Endothelial cell of umbilical vein (primary cell): ENCODE measurements at regions not wholly inside any gene's neighbourhood (a gene's known extent, or its start where the extent isn't known, plus 50 kb on each side); places are given as distances from the start of the nearest gene placed in this dataset.

Experiments used
- BruUV-seq: library from RNA; stranded (reverse); fragments of 400-500 nt; replicated peaks from 2 replicates; lab custom pipeline; 2021; lab: Mats Ljungman, UMichigan
- CTCF ChIA-PET: fragments of 300-600, 350-600 bp; sonication (Branson Sonifier 250); formaldehyde crosslinking; loops from one replicate; lab custom pipeline; 2021; ENCODE audit warnings: antibody characterized with exemption, inconsistent platforms; lab: Charles Lee
- POLR2A ChIA-PET: fragments of 300-600, 350-600 bp; sonication (Branson Sonifier 250); formaldehyde crosslinking; loops from one replicate; lab custom pipeline; 2021; ENCODE audit warnings: antibody characterized with exemption, inconsistent platforms; lab: Charles Lee
- DNase-seq: peaks from one replicate; pipeline ENCODE4 v3.0.0-alpha.2; 2011; ENCODE audit warnings: low read depth, low spot score
- FAIRE-seq: peaks from 2 replicates; lab custom pipeline; 2011; peaks lifted over from hg19 to GRCh38; lab: Jason Lieb, UNC
- H2AFZ ChIP-seq: 2 replicates; pipeline ENCODE4 v1.6.0; 2012; ENCODE audit warnings: low read depth, low read length, control low read depth, inconsistent platforms
- H3K27ac ChIP-seq: 2 replicates; pipeline ENCODE4 v1.5.1; 2011; ENCODE audit warnings: low read depth, mild to moderate bottlenecking, control low read depth, low read length, moderate library complexity; ENCODE audit not compliant: insufficient read depth
- H3K27me3 ChIP-seq, 2 experiments: 2 replicates each; pipeline versions ENCODE4 v1.6.0 to v1.6.1; 2011; ENCODE audit warnings: low read length in 2 of 2, mixed read lengths in 1 of 2; ENCODE audit not compliant: control insufficient read depth in 2 of 2, insufficient read depth in 2 of 2
- H3K36me3 ChIP-seq, 2 experiments: 2 replicates in 1 of 2; 3 replicates in 1 of 2; pipeline ENCODE4 v1.5.1; 2011; ENCODE audit warnings: low read length in 2 of 2, mild to moderate bottlenecking in 1 of 2, moderate library complexity in 1 of 2; ENCODE audit not compliant: control insufficient read depth in 2 of 2, insufficient read depth in 2 of 2; ENCODE audit errors: extremely low read depth in 1 of 2
- H3K4me1 ChIP-seq: 3 replicates; pipeline ENCODE4 v1.5.1; 2011; ENCODE audit warnings: mild to moderate bottlenecking, low read length; ENCODE audit not compliant: control insufficient read depth, insufficient read depth; ENCODE audit errors: extremely low read depth
- H3K4me2 ChIP-seq: 2 replicates; pipeline ENCODE4 v1.6.1; 2011; ENCODE audit warnings: low read length, control low read depth, mixed read lengths; ENCODE audit not compliant: insufficient read depth
- H3K4me3 ChIP-seq, 3 experiments: fragments of 200-600 bp in 1 of 3; sonication (generic), shearing (Covaris generic) in 1 of 3; replicated peaks in 1 of 3; 2 replicates each; pipeline ENCODE4 v1.5.1; 2011 to 2016; ENCODE audit warnings: control low read depth in 3 of 3, low read length in 3 of 3, mild to moderate bottlenecking in 2 of 3, inconsistent platforms in 1 of 3, low read depth in 1 of 3, moderate library complexity in 1 of 3; ENCODE audit not compliant: insufficient read depth in 1 of 3
- H3K79me2 ChIP-seq: 2 replicates; pipeline ENCODE4 v1.6.0; 2012; ENCODE audit warnings: low read length, inconsistent platforms; ENCODE audit not compliant: control insufficient read depth, insufficient read depth
- H3K9ac ChIP-seq: replicated peaks from 2 replicates; pipeline ENCODE3; 2011; ENCODE audit warnings: low read length, control low read depth; ENCODE audit not compliant: insufficient read depth; ENCODE audit errors: extremely low read depth
- H3K9me1 ChIP-seq: replicated peaks from 3 replicates; pipeline ENCODE4 v1.6.0; 2011; ENCODE audit warnings: mild to moderate bottlenecking, low read length; ENCODE audit not compliant: control insufficient read depth, insufficient read depth; ENCODE audit errors: extremely low read depth
- H3K9me3 ChIP-seq: replicated peaks from 2 replicates; pipeline ENCODE4 v1.5.1; 2012; ENCODE audit warnings: low read length, inconsistent platforms; ENCODE audit not compliant: control insufficient read depth, insufficient read depth
- H4K20me1 ChIP-seq: replicated peaks from 2 replicates; pipeline ENCODE3; 2011; ENCODE audit warnings: mild to moderate bottlenecking, low read length; ENCODE audit not compliant: control insufficient read depth, insufficient read depth; ENCODE audit errors: extremely low read depth
- EZH2 ChIP-seq: IDR thresholded peaks from 2 replicates; pipeline ENCODE4 v1.6.1; 2012; ENCODE audit warnings: borderline replicate concordance, low read depth, mild to moderate bottlenecking, moderate library complexity, low read length, inconsistent platforms; ENCODE audit not compliant: severe bottlenecking
- FOS ChIP-seq: IDR thresholded peaks from 2 replicates; pipeline ENCODE4 v1.6.1; 2011; ENCODE audit warnings: mild to moderate bottlenecking, low read length, moderate library complexity, borderline replicate concordance; ENCODE audit not compliant: insufficient read depth
- GATA2 ChIP-seq: IDR thresholded peaks from 2 replicates; pipeline ENCODE4 v1.7.0; 2011; ENCODE audit warnings: low read depth, mild to moderate bottlenecking, moderate library complexity, mixed read lengths, low read length; ENCODE audit not compliant: insufficient read length, insufficient read depth
- MYC ChIP-seq: IDR thresholded peaks from one replicate; pipeline ENCODE4 v1.6.1; 2011; ENCODE audit warnings: mild to moderate bottlenecking, low read depth, low read length
- POLR2AphosphoS5 ChIP-seq: IDR thresholded peaks from 2 replicates; pipeline ENCODE4 v1.6.1; 2012; ENCODE audit warnings: low read depth, mild to moderate bottlenecking, control low read depth, low read length, moderate library complexity; ENCODE audit not compliant: insufficient read depth
- dilution Hi-C: fragments of 300-500 bp; cut with MboI; formaldehyde crosslinking; loops from one replicate; pipeline ENCODE4 v1.15.0; 2019; ENCODE audit warnings: low sequenced_read_pairs; ENCODE audit not compliant: extremely low pct_ligation_motif_present
- intact Hi-C: fragments of 100-400 bp; cut with micrococcal nuclease; formaldehyde crosslinking; loops from one replicate; pipeline ENCODE4 v1.10.0; 2022
- TF ChIP-seq, protein P1 (sequence below): IDR thresholded peaks from 2 replicates; pipeline ENCODE4 v1.6.1; 2011; ENCODE audit not compliant: insufficient read depth, insufficient read length
- TF ChIP-seq, protein P2 (sequence below), 2 donors: IDR thresholded peaks; 1 replicate in 1 of 2; 2 replicates in 1 of 2; pipeline ENCODE4 v1.5.1; 2011; ENCODE audit warnings: low read length in 2 of 2, mild to moderate bottlenecking in 2 of 2, moderate library complexity in 2 of 2, control low read depth in 1 of 2, inconsistent platforms in 1 of 2, low read depth in 1 of 2; ENCODE audit not compliant: insufficient read depth in 1 of 2; ENCODE audit errors: extremely low read depth in 1 of 2

DNA sequence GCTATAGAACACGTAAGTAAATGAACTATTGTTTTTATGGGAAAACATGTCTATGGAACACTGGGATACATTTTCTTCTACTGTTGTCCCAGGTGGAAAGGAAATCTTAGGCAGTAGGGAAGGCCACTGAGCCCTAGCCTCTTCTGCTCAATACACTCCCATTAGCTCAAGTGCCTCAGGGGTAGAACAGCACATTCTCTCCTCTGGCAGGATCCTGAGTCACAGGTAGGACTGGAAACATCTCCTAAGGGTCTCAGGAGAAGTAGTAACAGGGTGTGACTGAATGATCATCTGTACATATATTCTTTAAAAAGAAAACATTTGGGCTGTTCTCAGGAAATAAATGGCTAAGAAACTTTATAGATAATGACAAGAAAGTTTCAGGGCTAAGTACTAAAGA is 175.6 kb upstream of the ESRRG start:
- CTCF ChIA-PET = no interaction called here
- no peaks in the 10 kb centered on the region for H3K36me3 ChIP-seq
- FAIRE-seq = no peak
- H3K4me3 ChIP-seq = no peak overlapping the region
- DNase-seq = no peak
- no TSS peak for BruUV-seq
- intact Hi-C loops (no loop called here), dilution Hi-C loops (no loop called here)
- TF ChIP-seq FOS (no peak), EZH2 (no peak), MYC (no peak)
- TF ChIP-seq, protein P1, sequence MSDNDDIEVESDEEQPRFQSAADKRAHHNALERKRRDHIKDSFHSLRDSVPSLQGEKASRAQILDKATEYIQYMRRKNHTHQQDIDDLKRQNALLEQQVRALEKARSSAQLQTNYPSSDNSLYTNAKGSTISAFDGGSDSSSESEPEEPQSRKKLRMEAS = no peak
- TF ChIP-seq, protein P2, sequence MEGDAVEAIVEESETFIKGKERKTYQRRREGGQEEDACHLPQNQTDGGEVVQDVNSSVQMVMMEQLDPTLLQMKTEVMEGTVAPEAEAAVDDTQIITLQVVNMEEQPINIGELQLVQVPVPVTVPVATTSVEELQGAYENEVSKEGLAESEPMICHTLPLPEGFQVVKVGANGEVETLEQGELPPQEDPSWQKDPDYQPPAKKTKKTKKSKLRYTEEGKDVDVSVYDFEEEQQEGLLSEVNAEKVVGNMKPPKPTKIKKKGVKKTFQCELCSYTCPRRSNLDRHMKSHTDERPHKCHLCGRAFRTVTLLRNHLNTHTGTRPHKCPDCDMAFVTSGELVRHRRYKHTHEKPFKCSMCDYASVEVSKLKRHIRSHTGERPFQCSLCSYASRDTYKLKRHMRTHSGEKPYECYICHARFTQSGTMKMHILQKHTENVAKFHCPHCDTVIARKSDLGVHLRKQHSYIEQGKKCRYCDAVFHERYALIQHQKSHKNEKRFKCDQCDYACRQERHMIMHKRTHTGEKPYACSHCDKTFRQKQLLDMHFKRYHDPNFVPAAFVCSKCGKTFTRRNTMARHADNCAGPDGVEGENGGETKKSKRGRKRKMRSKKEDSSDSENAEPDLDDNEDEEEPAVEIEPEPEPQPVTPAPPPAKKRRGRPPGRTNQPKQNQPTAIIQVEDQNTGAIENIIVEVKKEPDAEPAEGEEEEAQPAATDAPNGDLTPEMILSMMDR (IDR thresholded peaks at IDR 0.05; ENCODE audit: extremely low read depth in 1 of 2, insufficient read depth in 1 of 2, low read depth in 1 of 2, low read length in 2 of 2) = no peak
- no peaks in the 10 kb centered on the region for H4K20me1 ChIP-seq
- no peak overlapping the region for H3K4me2 ChIP-seq
- H3K27me3 ChIP-seq = no peaks in the 10 kb centered on the region
- H3K9me1 ChIP-seq = no peaks in the 10 kb centered on the region
- POLR2A ChIA-PET = no interaction called here
- no peak overlapping the region for H3K27ac ChIP-seq
- H3K4me1 ChIP-seq = no peaks in the 10 kb centered on the region
- no peak overlapping the region for H3K9ac ChIP-seq
- no peak overlapping the region for H2AFZ ChIP-seq
- H3K9me3 ChIP-seq = peaks cover 6% of the 10 kb centered on the region
- no peaks in the 10 kb centered on the region for H3K79me2 ChIP-seq

DNA sequence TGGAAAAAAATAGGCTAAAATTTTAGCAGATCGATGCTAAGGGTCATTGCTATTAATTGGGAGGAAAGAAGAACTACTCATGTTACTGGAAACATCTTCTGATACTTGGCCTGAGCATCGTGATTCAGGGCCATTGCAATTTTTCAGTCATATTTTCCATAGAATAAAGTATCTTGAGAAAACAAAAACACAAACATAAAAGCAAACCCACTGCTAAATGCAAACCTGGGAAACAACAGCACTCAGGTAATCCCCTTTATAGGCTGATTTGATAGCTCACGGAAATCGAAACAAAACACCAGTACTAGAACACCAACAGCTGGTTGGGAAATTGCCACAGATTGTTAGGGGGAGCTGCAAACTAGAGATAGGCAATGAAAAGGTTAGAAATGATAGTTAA is 172.9 kb upstream of the ESRRG start:
- no peak overlapping the region for H3K4me3 ChIP-seq
- H2AFZ ChIP-seq = no peak overlapping the region
- H3K9me1 ChIP-seq = no peaks in the 10 kb centered on the region
- TF ChIP-seq GATA2 (no peak), MYC (no peak), POLR2AphosphoS5 (no peak)
- TF ChIP-seq, protein P1 = no peak
- H3K9ac ChIP-seq = no peak overlapping the region
- no peak overlapping the region for H3K4me2 ChIP-seq
- no peaks in the 10 kb centered on the region for H3K27me3 ChIP-seq
- H3K79me2 ChIP-seq = no peaks in the 10 kb centered on the region
- no peaks in the 10 kb centered on the region for H3K36me3 ChIP-seq
- no peak for DNase-seq
- POLR2A ChIA-PET = no interaction called here
- no peaks in the 10 kb centered on the region for H4K20me1 ChIP-seq
- BruUV-seq = no TSS peak
- H3K9me3 ChIP-seq = peaks cover 3% of the 10 kb centered on the region
- intact Hi-C loops = no loop called here
- CTCF ChIA-PET = no interaction called here
- H3K27ac ChIP-seq = no peak overlapping the region
- no peak for FAIRE-seq
- H3K4me1 ChIP-seq = no peaks in the 10 kb centered on the region
- dilution Hi-C loops = no loop called here
